Left forelimb (tissue), 1 donor: ENCODE measurements at regions not wholly inside any gene's neighbourhood (a gene's known extent, or its start where the extent isn't known, plus 50 kb on each side); places are given as distances from the start of the nearest gene placed in this dataset.

ENCODE experiments used
- DNase-seq: peaks from one replicate; pipeline ENCODE4 v3.0.0-alpha.2; 2018; ENCODE audit warnings: low spot score

GRCh38 chr9:95822583-95823431 is 52.7 kb upstream of the ERCC6L2 start:
- DNase-seq: no peak

GRCh38 chr9:95822015-95822414 is 53.5 kb upstream of the ERCC6L2 start:
- no peak for DNase-seq

GRCh38 chr9:95820074-95820473 is 55.4 kb upstream of the ERCC6L2 start:
- no peak for DNase-seq

- no peak for DNase-seq
Measured at GRCh38 chr9:95819636-95820035, 55.9 kb upstream of the ERCC6L2 start.

- DNase-seq: no peak
Measured at GRCh38 chr9:95817205-95817604, 58.3 kb upstream of the ERCC6L2 start.

- DNase-seq: no peak
Measured at GRCh38 chr9:95816716-95817115, 58.8 kb upstream of the ERCC6L2 start.

- no peak for DNase-seq
Measured at GRCh38 chr9:95815961-95816360, 59.5 kb upstream of the ERCC6L2 start.

GRCh38 chr9:95815133-95815532 is 60.4 kb upstream of the ERCC6L2 start:
- no peak for DNase-seq

GRCh38 chr9:95813923-95814322 is 61.6 kb upstream of the ERCC6L2 start:
- no peak for DNase-seq

- no peak for DNase-seq
Measured at GRCh38 chr9:95810814-95811213, 64.7 kb upstream of the ERCC6L2 start.

GRCh38 chr9:95810133-95810532 is 65.4 kb upstream of the ERCC6L2 start:
- DNase-seq: no peak

GRCh38 chr9:95809686-95810085 is 65.8 kb upstream of the ERCC6L2 start:
- DNase-seq: no peak

- DNase-seq: no peak
Measured at GRCh38 chr9:95808011-95808410, 67.5 kb upstream of the ERCC6L2 start.

- no peak for DNase-seq
Measured at GRCh38 chr9:95807326-95807947, 68.1 kb upstream of the ERCC6L2 start.

- DNase-seq: no peak
Measured at GRCh38 chr9:95803197-95803596, 72.3 kb upstream of the ERCC6L2 start.

- no peak for DNase-seq
Measured at GRCh38 chr9:95801797-95802196, 73.7 kb upstream of the ERCC6L2 start.

- DNase-seq: no peak
Measured at GRCh38 chr9:95796029-95796428, 79.5 kb upstream of the ERCC6L2 start.

- DNase-seq: no peak
Measured at GRCh38 chr9:95793924-95794828, 81.3 kb upstream of the ERCC6L2 start.

GRCh38 chr9:95791695-95792094 is 83.8 kb upstream of the ERCC6L2 start:
- no peak for DNase-seq

- DNase-seq: no peak
Measured at GRCh38 chr9:95791286-95791685, 84.2 kb upstream of the ERCC6L2 start.

- no peak for DNase-seq
Measured at GRCh38 chr9:95788521-95788991, 86.9 kb upstream of the ERCC6L2 start.

- DNase-seq: no peak
Measured at GRCh38 chr9:95788021-95788420, 87.5 kb upstream of the ERCC6L2 start.
